Upper lobe of left lung (tissue), 4 donors: ENCODE measurements at regions not wholly inside any gene's neighbourhood (a gene's known extent, or its start where the extent isn't known, plus 50 kb on each side); places are given as distances from the start of the nearest gene placed in this dataset.

Experiments
- EP300 ChIP-seq, 4 donors: sonication (generic); formaldehyde crosslinking; IDR thresholded peaks; one replicate each; pipeline ENCODE4 v1.5.1; 2017; ENCODE audit warnings: antibody characterized with exemption in 4 of 4, control low read depth in 2 of 4
- POLR2A ChIP-seq, 4 donors: fragments of 450-650 bp; IDR thresholded peaks; one replicate each; pipeline ENCODE4 v1.5.1; 2016 to 2017; ENCODE audit warnings: antibody characterized with exemption in 4 of 4, mild to moderate bottlenecking in 2 of 4
- POLR2AphosphoS5 ChIP-seq, 2 donors: sonication (generic); formaldehyde crosslinking; IDR thresholded peaks; one replicate each; pipeline ENCODE4 v1.5.1; 2017; ENCODE audit warnings: antibody characterized with exemption in 2 of 2
- TF ChIP-seq, protein P1 (sequence below), 6 experiments: fragments of 450-650 bp in 4 of 6; fragments of 200-600 bp in 2 of 6; sonication (generic) in 2 of 6; IDR thresholded peaks; one replicate each; pipeline ENCODE4 v1.5.1; 2016 to 2019; ENCODE audit warnings: antibody characterized with exemption in 6 of 6

DNA sequence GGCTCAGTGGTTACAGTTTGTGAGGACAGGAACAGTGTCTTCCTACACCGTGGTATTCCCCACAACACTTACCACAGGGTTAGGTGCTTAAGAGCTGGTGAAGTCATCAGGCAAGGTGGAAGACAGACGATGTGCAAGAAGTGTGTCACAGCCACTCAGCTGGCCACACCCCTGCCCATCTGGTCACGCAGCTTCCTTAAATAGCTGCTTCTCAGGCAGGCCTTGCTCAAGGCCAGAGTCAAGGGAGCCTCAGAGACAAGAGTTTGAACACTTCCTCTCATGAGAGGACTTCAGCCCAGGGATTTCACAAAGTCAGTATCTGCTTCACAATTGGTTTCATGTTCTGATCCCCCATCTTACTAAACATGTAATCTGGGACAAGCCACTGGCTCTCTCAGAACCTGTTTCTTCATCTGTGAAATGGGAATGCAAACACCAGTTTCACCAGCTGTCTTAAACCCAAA is 80.3 kb upstream of the FRY start:
- peak in 2 of 4 donors; percentile 40 to 47 for TF ChIP-seq EP300 (IDR thresholded peaks at IDR 0.05)
- peak; percentile 52 to 64 for TF ChIP-seq POLR2AphosphoS5 (IDR thresholded peaks at IDR 0.05)
- TF ChIP-seq POLR2A (IDR thresholded peaks at IDR 0.05): peak in 1 of 4 donors; percentile 20
- TF ChIP-seq, protein P1, sequence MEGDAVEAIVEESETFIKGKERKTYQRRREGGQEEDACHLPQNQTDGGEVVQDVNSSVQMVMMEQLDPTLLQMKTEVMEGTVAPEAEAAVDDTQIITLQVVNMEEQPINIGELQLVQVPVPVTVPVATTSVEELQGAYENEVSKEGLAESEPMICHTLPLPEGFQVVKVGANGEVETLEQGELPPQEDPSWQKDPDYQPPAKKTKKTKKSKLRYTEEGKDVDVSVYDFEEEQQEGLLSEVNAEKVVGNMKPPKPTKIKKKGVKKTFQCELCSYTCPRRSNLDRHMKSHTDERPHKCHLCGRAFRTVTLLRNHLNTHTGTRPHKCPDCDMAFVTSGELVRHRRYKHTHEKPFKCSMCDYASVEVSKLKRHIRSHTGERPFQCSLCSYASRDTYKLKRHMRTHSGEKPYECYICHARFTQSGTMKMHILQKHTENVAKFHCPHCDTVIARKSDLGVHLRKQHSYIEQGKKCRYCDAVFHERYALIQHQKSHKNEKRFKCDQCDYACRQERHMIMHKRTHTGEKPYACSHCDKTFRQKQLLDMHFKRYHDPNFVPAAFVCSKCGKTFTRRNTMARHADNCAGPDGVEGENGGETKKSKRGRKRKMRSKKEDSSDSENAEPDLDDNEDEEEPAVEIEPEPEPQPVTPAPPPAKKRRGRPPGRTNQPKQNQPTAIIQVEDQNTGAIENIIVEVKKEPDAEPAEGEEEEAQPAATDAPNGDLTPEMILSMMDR (IDR thresholded peaks at IDR 0.05): no peak
